PC-3 (cell line): ENCODE measurements at regions not wholly inside any gene's neighbourhood (a gene's known extent, or its start where the extent isn't known, plus 50 kb on each side); places are given as distances from the start of the nearest gene placed in this dataset.

Experiments
- ATAC-seq: fragments of 200-7000 bp; cut with Tn5 transposase; 2 replicates; pipeline ENCODE4 v1.9.1; 2020; ENCODE audit warnings: mild to moderate bottlenecking, moderate library complexity
- BruUV-seq: library from RNA; stranded (reverse); fragments of 400-500 nt; replicated peaks from 2 replicates; lab custom pipeline; 2021; lab: Mats Ljungman, UMichigan
- CTCF ChIA-PET: fragments of 300-600 bp; sonication (Branson Sonifier 250); formaldehyde crosslinking; loops from one replicate; lab custom pipeline; 2022; ENCODE audit warnings: antibody characterized with exemption; lab: Charles Lee
- POLR2A ChIA-PET: fragments of 300-600 bp; sonication (Branson Sonifier 250); formaldehyde crosslinking; loops from one replicate; lab custom pipeline; 2022; ENCODE audit warnings: antibody characterized with exemption; ENCODE audit not compliant: unreplicated experiment; lab: Charles Lee
- DNase-seq: peaks from one replicate; pipeline ENCODE4 v3.0.0-alpha.2; 2015
- H2AFZ ChIP-seq: fragments of 300-600 bp; sonication (generic); 2 replicates; pipeline ENCODE4 v1.6.0; 2016; ENCODE audit warnings: antibody characterized with exemption, low read length
- H3F3A ChIP-seq: fragments of 300-600 bp; sonication (generic); one replicate; pipeline ENCODE4 v1.6.0; 2017; ENCODE audit warnings: antibody characterized with exemption, low read length, control low read depth, mild to moderate bottlenecking; ENCODE audit not compliant: unreplicated experiment
- H3K27ac ChIP-seq: fragments of 300-600 bp; sonication (generic); 2 replicates; pipeline ENCODE4 v1.5.1; 2016; ENCODE audit warnings: mild to moderate bottlenecking, low read length
- H3K27me3 ChIP-seq: fragments of 300-600 bp; sonication (generic); 2 replicates; pipeline ENCODE4 v1.6.1; 2016; ENCODE audit warnings: low read length, mixed read lengths
- H3K36me3 ChIP-seq: fragments of 300-600 bp; sonication (generic); 2 replicates; pipeline ENCODE4 v1.6.1; 2016; ENCODE audit warnings: low read depth, mixed run types, low read length, mixed read lengths
- H3K4me1 ChIP-seq: fragments of 300-600 bp; sonication (generic); 2 replicates; pipeline ENCODE4 v1.5.1; 2016; ENCODE audit warnings: low read length; ENCODE audit not compliant: insufficient read depth
- H3K4me2 ChIP-seq: fragments of 300-600 bp; sonication (generic); 2 replicates; pipeline ENCODE4 v1.6.0; 2016; ENCODE audit warnings: low read length
- H3K4me3 ChIP-seq: fragments of 300-600 bp; sonication (generic); 2 replicates; pipeline ENCODE4 v1.5.1; 2016; ENCODE audit warnings: mild to moderate bottlenecking, low read length, mixed read lengths
- H3K79me2 ChIP-seq: fragments of 300-600 bp; sonication (generic); 2 replicates; pipeline ENCODE4 v1.6.1; 2017; ENCODE audit warnings: low read length, mixed read lengths
- H3K9ac ChIP-seq: fragments of 300-600 bp; sonication (generic); 2 replicates; pipeline ENCODE4 v1.6.0; 2016; ENCODE audit warnings: mild to moderate bottlenecking, low read length
- H3K9me2 ChIP-seq: fragments of 300-600 bp; sonication (generic); replicated peaks from 2 replicates; pipeline ENCODE4 v1.6.1; 2016; ENCODE audit warnings: mixed run types, low read length, mixed read lengths
- H3K9me3 ChIP-seq: fragments of 300-600 bp; sonication (generic); 2 replicates; pipeline ENCODE4 v1.6.1; 2016; ENCODE audit warnings: low read length, mixed read lengths
- H4K20me1 ChIP-seq: fragments of 300-600 bp; sonication (generic); 2 replicates; pipeline ENCODE4 v1.6.1; 2016; ENCODE audit warnings: low read length, mixed read lengths
- EZH2 ChIP-seq: fragments of 300-600 bp; sonication (generic); IDR thresholded peaks from one replicate; pipeline ENCODE4 v1.6.1; 2017; ENCODE audit warnings: antibody characterized with exemption, mild to moderate bottlenecking, low read length; ENCODE audit not compliant: unreplicated experiment
- EZH2phosphoT487 ChIP-seq: fragments of 300-600 bp; sonication (generic); IDR thresholded peaks from 2 replicates; pipeline ENCODE4 v1.6.1; 2018; ENCODE audit warnings: mild to moderate bottlenecking, antibody characterized with exemption, low read length, borderline replicate concordance
- intact Hi-C: fragments of 100-400 bp; cut with micrococcal nuclease; formaldehyde crosslinking; loops from 2 replicates; pipeline ENCODE4 v1.9.0; 2023
- TF ChIP-seq, protein P1 (sequence below): fragments of 300-600 bp; sonication (generic); conservative IDR thresholded peaks from 2 replicates; pipeline ENCODE4 v1.5.1; 2017; ENCODE audit warnings: antibody characterized with exemption, low read depth, mild to moderate bottlenecking, low read length

- Histone ChIP-seq H3K4me3 (no peak overlapping the region), H3F3A (no peaks in the 10 kb centered on the region), H3K9ac (no peak overlapping the region), H3K27ac (no peak overlapping the region), H3K9me2 (no peaks in the 10 kb centered on the region), H3K36me3 (no peaks in the 10 kb centered on the region), H3K4me1 (no peaks in the 10 kb centered on the region), H3K79me2 (peaks cover 4% of the 10 kb centered on the region; the same call in 1 of the 2 replicates), H3K9me3 (no peaks in the 10 kb centered on the region), H3K4me2 (no peak overlapping the region), H3K27me3 (no peaks in the 10 kb centered on the region), H4K20me1 (no peaks in the 10 kb centered on the region), H2AFZ (no peak overlapping the region)
- ChIA-PET POLR2A (no interaction called here), CTCF (no interaction called here)
- TF ChIP-seq EZH2 (no peak), EZH2phosphoT487 (no peak)
- TF ChIP-seq, protein P1, sequence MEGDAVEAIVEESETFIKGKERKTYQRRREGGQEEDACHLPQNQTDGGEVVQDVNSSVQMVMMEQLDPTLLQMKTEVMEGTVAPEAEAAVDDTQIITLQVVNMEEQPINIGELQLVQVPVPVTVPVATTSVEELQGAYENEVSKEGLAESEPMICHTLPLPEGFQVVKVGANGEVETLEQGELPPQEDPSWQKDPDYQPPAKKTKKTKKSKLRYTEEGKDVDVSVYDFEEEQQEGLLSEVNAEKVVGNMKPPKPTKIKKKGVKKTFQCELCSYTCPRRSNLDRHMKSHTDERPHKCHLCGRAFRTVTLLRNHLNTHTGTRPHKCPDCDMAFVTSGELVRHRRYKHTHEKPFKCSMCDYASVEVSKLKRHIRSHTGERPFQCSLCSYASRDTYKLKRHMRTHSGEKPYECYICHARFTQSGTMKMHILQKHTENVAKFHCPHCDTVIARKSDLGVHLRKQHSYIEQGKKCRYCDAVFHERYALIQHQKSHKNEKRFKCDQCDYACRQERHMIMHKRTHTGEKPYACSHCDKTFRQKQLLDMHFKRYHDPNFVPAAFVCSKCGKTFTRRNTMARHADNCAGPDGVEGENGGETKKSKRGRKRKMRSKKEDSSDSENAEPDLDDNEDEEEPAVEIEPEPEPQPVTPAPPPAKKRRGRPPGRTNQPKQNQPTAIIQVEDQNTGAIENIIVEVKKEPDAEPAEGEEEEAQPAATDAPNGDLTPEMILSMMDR = no peak
- no peak for DNase-seq
- BruUV-seq = no TSS peak
- ATAC-seq = no peak
- intact Hi-C loops = no loop called here
Measured at GRCh38 chr1:64357422-64357821, 112.5 kb upstream of the CACHD1 start.

- no peak overlapping the region for H3K27ac ChIP-seq
- ChIA-PET CTCF (no interaction called here), POLR2A (no interaction called here)
- no peak overlapping the region for H3K4me3 ChIP-seq
- no peaks in the 10 kb centered on the region for H3K27me3 ChIP-seq
- H4K20me1 ChIP-seq = no peaks in the 10 kb centered on the region
- DNase-seq = no peak
- H3K9ac ChIP-seq = no peak overlapping the region
- no peaks in the 10 kb centered on the region for H3K9me3 ChIP-seq
- intact Hi-C loops = no loop called here
- H3K79me2 ChIP-seq = no peaks in the 10 kb centered on the region
- no TSS peak for BruUV-seq
- H3K4me2 ChIP-seq = no peak overlapping the region
- H3K4me1 ChIP-seq = no peaks in the 10 kb centered on the region
- H3K36me3 ChIP-seq = no peaks in the 10 kb centered on the region
- H3K9me2 ChIP-seq = no peaks in the 10 kb centered on the region
- ATAC-seq = no peak
- H3F3A ChIP-seq = no peaks in the 10 kb centered on the region
- TF ChIP-seq EZH2phosphoT487 (no peak), EZH2 (no peak)
- TF ChIP-seq, protein P1 = no peak
- no peak overlapping the region for H2AFZ ChIP-seq
Measured at GRCh38 chr1:64358692-64359091, 111.2 kb upstream of the CACHD1 start.

GRCh38 chr1:64361974-64362373 lies 108.0 kb upstream of the CACHD1 start:
- BruUV-seq = no TSS peak
- no peaks in the 10 kb centered on the region for H3K79me2 ChIP-seq
- no peaks in the 10 kb centered on the region for H3K36me3 ChIP-seq
- DNase-seq (no peak), ATAC-seq (no peak)
- H3K9me3 ChIP-seq = no peaks in the 10 kb centered on the region
- no peaks in the 10 kb centered on the region for H3K9me2 ChIP-seq
- H3F3A ChIP-seq = no peaks in the 10 kb centered on the region
- H3K9ac ChIP-seq = no peak overlapping the region
- TF ChIP-seq EZH2phosphoT487 (no peak), EZH2 (no peak)
- TF ChIP-seq, protein P1 = no peak
- H3K27ac ChIP-seq = no peak overlapping the region
- no peaks in the 10 kb centered on the region for H3K27me3 ChIP-seq
- H3K4me1 ChIP-seq = no peaks in the 10 kb centered on the region
- POLR2A ChIA-PET = no interaction called here
- H4K20me1 ChIP-seq = no peaks in the 10 kb centered on the region
- H3K4me3 ChIP-seq = no peak overlapping the region
- H2AFZ ChIP-seq = no peak overlapping the region
- intact Hi-C loops = no loop called here
- CTCF ChIA-PET = no interaction called here
- H3K4me2 ChIP-seq = no peak overlapping the region
